ENCODE measurements at regions not wholly inside any gene's neighbourhood (a gene's known extent, or its start where the extent isn't known, plus 50 kb on each side); places are given as distances from the start of the nearest gene placed in this dataset.

GRCh38 chr3:165466856-165467255 lies 270.7 kb upstream of the SLITRK3 start:
- Histone ChIP-seq H3K4me2 (no peak overlapping the region), H3K9me3 (replicated peaks in 1 of 11) (peaks cover 0 to 5% (median 0%) of the 10 kb centered on the region in 11 experiments; a peak in 1 of 22 replicates), H3K36me3 (no peaks in the 10 kb centered on the region), H3K9ac (no peak overlapping the region), H3K4me3 (no peak overlapping the region), H3K4me1 (no peaks in the 10 kb centered on the region), H4K20me1 (no peaks in the 10 kb centered on the region), H3K27me3 (no peaks in the 10 kb centered on the region), H3K27ac (no peak overlapping the region)
- TF ChIP-seq Cebpa-rat (IDR thresholded peaks at IDR 0.05): no peak

- H3K4me1 ChIP-seq: no peaks in the 10 kb centered on the region
- H3K4me2 ChIP-seq: no peak overlapping the region
- TF ChIP-seq Cebpa-rat (IDR thresholded peaks at IDR 0.05): no peak
- no peak overlapping the region for H3K9ac ChIP-seq
- no peaks in the 10 kb centered on the region for H3K27me3 ChIP-seq
- H3K27ac ChIP-seq: no peak overlapping the region
- H3K9me3 ChIP-seq (replicated peaks in 1 of 11): no peaks in the 10 kb centered on the region
- H4K20me1 ChIP-seq: no peaks in the 10 kb centered on the region
- no peak overlapping the region for H3K4me3 ChIP-seq
- H3K36me3 ChIP-seq: no peaks in the 10 kb centered on the region
Measured at GRCh38 chr3:165464736-165465135, 268.6 kb upstream of the SLITRK3 start.

- TF ChIP-seq Cebpa-rat (IDR thresholded peaks at IDR 0.05): no peak
- Histone ChIP-seq H4K20me1 (no peaks in the 10 kb centered on the region), H3K9me3 (replicated peaks in 1 of 11) (no peaks in the 10 kb centered on the region), H3K4me3 (no peak overlapping the region), H3K9ac (no peak overlapping the region), H3K4me2 (no peak overlapping the region), H3K27ac (no peak overlapping the region), H3K4me1 (no peaks in the 10 kb centered on the region), H3K36me3 (no peaks in the 10 kb centered on the region), H3K27me3 (no peaks in the 10 kb centered on the region)
Measured at GRCh38 chr3:165463531-165463930, 267.3 kb upstream of the SLITRK3 start.

- Histone ChIP-seq H3K4me1 (no peaks in the 10 kb centered on the region), H3K27ac (no peak overlapping the region), H3K4me2 (no peak overlapping the region), H3K27me3 (no peaks in the 10 kb centered on the region), H3K4me3 (no peak overlapping the region), H4K20me1 (no peaks in the 10 kb centered on the region), H3K9me3 (replicated peaks in 1 of 11) (no peaks in the 10 kb centered on the region), H3K36me3 (no peaks in the 10 kb centered on the region), H3K9ac (no peak overlapping the region)
- no peak for TF ChIP-seq Cebpa-rat (IDR thresholded peaks at IDR 0.05)
Measured at GRCh38 chr3:165462636-165463334, 266.6 kb upstream of the SLITRK3 start.

- no peaks in the 10 kb centered on the region for H3K27me3 ChIP-seq
- H3K27ac ChIP-seq: no peak overlapping the region
- H3K9me3 ChIP-seq (replicated peaks in 1 of 11): no peaks in the 10 kb centered on the region
- TF ChIP-seq Cebpa-rat (IDR thresholded peaks at IDR 0.05): no peak
- no peaks in the 10 kb centered on the region for H3K4me1 ChIP-seq
- H3K9ac ChIP-seq: no peak overlapping the region
- no peak overlapping the region for H3K4me3 ChIP-seq
- no peak overlapping the region for H3K4me2 ChIP-seq
- no peaks in the 10 kb centered on the region for H4K20me1 ChIP-seq
- no peaks in the 10 kb centered on the region for H3K36me3 ChIP-seq
Measured at GRCh38 chr3:165459924-165460835, 264.0 kb upstream of the SLITRK3 start.

GRCh38 chr3:165459111-165459510 lies 262.9 kb upstream of the SLITRK3 start:
- H3K4me1 ChIP-seq: no peaks in the 10 kb centered on the region
- no peaks in the 10 kb centered on the region for H3K36me3 ChIP-seq
- no peaks in the 10 kb centered on the region for H4K20me1 ChIP-seq
- no peak overlapping the region for H3K9ac ChIP-seq
- no peaks in the 10 kb centered on the region for H3K9me3 ChIP-seq (replicated peaks in 1 of 11)
- no peak overlapping the region for H3K4me2 ChIP-seq
- no peak for TF ChIP-seq Cebpa-rat (IDR thresholded peaks at IDR 0.05)
- H3K4me3 ChIP-seq: no peak overlapping the region
- H3K27ac ChIP-seq: no peak overlapping the region
- H3K27me3 ChIP-seq: no peaks in the 10 kb centered on the region

- H3K27me3 ChIP-seq: no peaks in the 10 kb centered on the region
- H3K4me2 ChIP-seq: no peak overlapping the region
- no peaks in the 10 kb centered on the region for H3K4me1 ChIP-seq
- H3K9me3 ChIP-seq (replicated peaks in 1 of 11): no peaks in the 10 kb centered on the region
- no peak overlapping the region for H3K4me3 ChIP-seq
- H4K20me1 ChIP-seq: no peaks in the 10 kb centered on the region
- H3K9ac ChIP-seq: no peak overlapping the region
- H3K36me3 ChIP-seq: no peaks in the 10 kb centered on the region
- no peak for TF ChIP-seq Cebpa-rat (IDR thresholded peaks at IDR 0.05)
- no peak overlapping the region for H3K27ac ChIP-seq
Measured at GRCh38 chr3:165457096-165457495, 260.9 kb upstream of the SLITRK3 start.

GRCh38 chr3:165455793-165456192 lies 259.6 kb upstream of the SLITRK3 start:
- Histone ChIP-seq H4K20me1 (no peaks in the 10 kb centered on the region), H3K4me1 (no peaks in the 10 kb centered on the region), H3K27ac (no peak overlapping the region), H3K27me3 (no peaks in the 10 kb centered on the region), H3K36me3 (no peaks in the 10 kb centered on the region), H3K4me3 (no peak overlapping the region), H3K9me3 (replicated peaks in 1 of 11) (no peaks in the 10 kb centered on the region), H3K9ac (no peak overlapping the region), H3K4me2 (no peak overlapping the region)
- no peak for TF ChIP-seq Cebpa-rat (IDR thresholded peaks at IDR 0.05)

- H3K9ac ChIP-seq: no peak overlapping the region
- H4K20me1 ChIP-seq: no peaks in the 10 kb centered on the region
- H3K27ac ChIP-seq: no peak overlapping the region
- no peak overlapping the region for H3K4me3 ChIP-seq
- no peak overlapping the region for H3K4me2 ChIP-seq
- H3K9me3 ChIP-seq (replicated peaks in 1 of 11): no peaks in the 10 kb centered on the region
- no peak for TF ChIP-seq Cebpa-rat (IDR thresholded peaks at IDR 0.05)
- H3K36me3 ChIP-seq: no peaks in the 10 kb centered on the region
- H3K4me1 ChIP-seq: no peaks in the 10 kb centered on the region
- no peaks in the 10 kb centered on the region for H3K27me3 ChIP-seq
Measured at GRCh38 chr3:165455360-165455759, 259.2 kb upstream of the SLITRK3 start.

Measured in BLaER1 treated with 17β-estradiol and CSF1 and Interleukin-3, amounts not matched to agents 10 nM and 100 nM (cell line).